Tongue (tissue), 1 donor: ENCODE measurements at regions not wholly inside any gene's neighbourhood (a gene's known extent, or its start where the extent isn't known, plus 50 kb on each side); places are given as distances from the start of the nearest gene placed in this dataset.
A peak's percentile ranks its signal among the peaks of the same experiment; 100 is the strongest.

Experiments
- DNase-seq: peaks from one replicate; pipeline ENCODE4 v3.0.0-alpha.2; 2015

GRCh38 chr13:24050796-24051715 lies 109.5 kb upstream of the SPATA13 start:
- no peak for DNase-seq

GRCh38 chr13:24052547-24053518 lies 107.7 kb upstream of the SPATA13 start:
- DNase-seq = peak; percentile 57

GRCh38 chr13:24053519-24054251 lies 106.8 kb upstream of the SPATA13 start:
- DNase-seq = peak; percentile 82

GRCh38 chr13:24056616-24057137 lies 103.8 kb upstream of the SPATA13 start:
- no peak for DNase-seq

GRCh38 chr13:24060993-24061392 lies 99.5 kb upstream of the SPATA13 start:
- no peak for DNase-seq

GRCh38 chr13:24063281-24063877 lies 97.1 kb upstream of the SPATA13 start:
- DNase-seq = peak; percentile 42

- DNase-seq = no peak
Measured at GRCh38 chr13:24064371-24064770, 96.1 kb upstream of the SPATA13 start.

- DNase-seq = no peak
Measured at GRCh38 chr13:24065176-24065575, 95.3 kb upstream of the SPATA13 start.

GRCh38 chr13:24066405-24067295 lies 93.9 kb upstream of the SPATA13 start:
- DNase-seq = no peak

GRCh38 chr13:24068472-24068871 lies 92.0 kb upstream of the SPATA13 start:
- DNase-seq = no peak

GRCh38 chr13:24071016-24071415 lies 89.5 kb upstream of the SPATA13 start:
- no peak for DNase-seq

- no peak for DNase-seq
Measured at GRCh38 chr13:24071423-24072075, 89.0 kb upstream of the SPATA13 start.

GRCh38 chr13:24073657-24074056 lies 86.9 kb upstream of the SPATA13 start:
- no peak for DNase-seq

- no peak for DNase-seq
Measured at GRCh38 chr13:24074678-24075077, 85.8 kb upstream of the SPATA13 start.

GRCh38 chr13:24075137-24075975 lies 85.2 kb upstream of the SPATA13 start:
- no peak for DNase-seq

- no peak for DNase-seq
Measured at GRCh38 chr13:24076109-24076508, 84.4 kb upstream of the SPATA13 start.

GRCh38 chr13:24076636-24077035 lies 83.9 kb upstream of the SPATA13 start:
- DNase-seq = no peak

GRCh38 chr13:24080134-24080533 lies 80.4 kb upstream of the SPATA13 start:
- DNase-seq = no peak

- no peak for DNase-seq
Measured at GRCh38 chr13:24081387-24081786, 79.1 kb upstream of the SPATA13 start.
